ENCODE measurements at regions not wholly inside any gene's neighbourhood (a gene's known extent, or its start where the extent isn't known, plus 50 kb on each side); places are given as distances from the start of the nearest gene placed in this dataset.

- Histone ChIP-seq H3K4me3 (no peak overlapping the region), H3K4me1 (no peaks in the 10 kb centered on the region), H3K27ac (no peak overlapping the region), H3K9me3 (no peaks in the 10 kb centered on the region), H3K36me3 (ENCODE audit: low read depth, missing control alignments) (no peaks in the 10 kb centered on the region), H3K27me3 (no peaks in the 10 kb centered on the region)
- intact Hi-C loops (cut with DNase I; ENCODE audit: low total_unique reads) = no loop called here
- no peak for TF ChIP-seq POLR2A (IDR thresholded peaks at IDR 0.05)
- no peak for TF ChIP-seq CTCF (IDR thresholded peaks at IDR 0.05)
- no peak for DNase-seq
Measured at GRCh38 chr12:41888285-41888684, 256.4 kb downstream of the GXYLT1 start.

DNA sequence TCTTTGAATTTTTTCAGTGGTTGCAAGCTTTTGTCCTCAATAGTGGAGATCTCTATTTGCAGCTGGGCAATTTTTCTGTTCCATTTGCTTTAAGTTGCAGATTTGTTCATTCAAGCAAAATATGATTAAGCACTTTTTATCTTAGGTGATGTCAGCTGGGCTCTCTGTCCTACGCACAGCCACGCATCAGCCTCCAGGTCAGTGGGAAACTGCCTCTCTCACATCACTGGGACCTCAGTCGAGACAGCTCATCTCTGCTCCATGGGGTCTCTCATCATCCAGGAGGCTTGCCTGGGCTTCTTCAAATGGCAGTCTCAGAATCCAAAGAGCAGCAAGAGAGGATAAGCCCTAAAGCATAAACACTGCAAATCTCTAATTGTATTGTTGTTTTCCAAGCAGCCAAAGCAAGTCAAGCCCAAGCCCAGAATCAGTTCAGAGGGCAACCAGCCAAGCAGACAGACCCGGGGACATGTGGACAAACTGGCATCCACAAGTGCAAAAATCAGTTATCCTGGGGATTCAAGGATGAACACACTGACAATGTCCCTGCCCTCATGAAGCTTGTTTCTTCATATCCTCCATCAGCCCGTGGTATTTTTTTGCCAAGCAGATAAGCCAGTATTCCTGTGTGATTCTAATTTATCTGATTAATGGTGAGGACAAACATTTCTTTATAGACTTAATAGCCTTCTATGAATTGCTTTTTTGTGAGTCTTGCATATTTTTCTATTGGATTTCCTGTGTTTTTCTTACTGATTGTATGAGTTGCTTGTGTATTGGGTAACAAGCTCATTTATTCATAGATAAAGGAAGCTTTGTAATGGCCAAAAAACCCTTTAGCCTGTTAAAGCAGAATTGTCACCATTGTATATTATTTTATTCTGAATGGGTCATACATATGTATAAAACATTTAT, 262.5 kb downstream of the GXYLT1 start:
- intact Hi-C loops (cut with DNase I; ENCODE audit: low total_unique reads) = no loop called here
- no peaks in the 10 kb centered on the region for H3K9me3 ChIP-seq
- DNase-seq = no peak
- no peaks in the 10 kb centered on the region for H3K4me1 ChIP-seq
- H3K36me3 ChIP-seq (ENCODE audit: low read depth, missing control alignments) = no peaks in the 10 kb centered on the region
- TF ChIP-seq POLR2A (IDR thresholded peaks at IDR 0.05) (no peak), CTCF (IDR thresholded peaks at IDR 0.05) (no peak)
- H3K4me3 ChIP-seq = no peak overlapping the region
- 72 to 80% methylated on average over 5 of the region's 5 CpGs for WGBS, 2 donors
- no peak overlapping the region for H3K27ac ChIP-seq
- no peaks in the 10 kb centered on the region for H3K27me3 ChIP-seq

- no peak overlapping the region for H3K4me3 ChIP-seq
- no peaks in the 10 kb centered on the region for H3K27me3 ChIP-seq
- H3K4me1 ChIP-seq = no peaks in the 10 kb centered on the region
- DNase-seq = no peak
- no peak overlapping the region for H3K27ac ChIP-seq
- H3K36me3 ChIP-seq (ENCODE audit: low read depth, missing control alignments) = no peaks in the 10 kb centered on the region
- intact Hi-C loops (cut with DNase I; ENCODE audit: low total_unique reads) = no loop called here
- 77 to 81% methylated on average over 2 of the region's 2 CpGs for WGBS, 2 donors
- no peak for TF ChIP-seq POLR2A (IDR thresholded peaks at IDR 0.05)
- TF ChIP-seq CTCF (IDR thresholded peaks at IDR 0.05) = no peak
- H3K9me3 ChIP-seq = no peaks in the 10 kb centered on the region
Measured at GRCh38 chr12:41869432-41869831, 275.2 kb downstream of the GXYLT1 start.

DNA sequence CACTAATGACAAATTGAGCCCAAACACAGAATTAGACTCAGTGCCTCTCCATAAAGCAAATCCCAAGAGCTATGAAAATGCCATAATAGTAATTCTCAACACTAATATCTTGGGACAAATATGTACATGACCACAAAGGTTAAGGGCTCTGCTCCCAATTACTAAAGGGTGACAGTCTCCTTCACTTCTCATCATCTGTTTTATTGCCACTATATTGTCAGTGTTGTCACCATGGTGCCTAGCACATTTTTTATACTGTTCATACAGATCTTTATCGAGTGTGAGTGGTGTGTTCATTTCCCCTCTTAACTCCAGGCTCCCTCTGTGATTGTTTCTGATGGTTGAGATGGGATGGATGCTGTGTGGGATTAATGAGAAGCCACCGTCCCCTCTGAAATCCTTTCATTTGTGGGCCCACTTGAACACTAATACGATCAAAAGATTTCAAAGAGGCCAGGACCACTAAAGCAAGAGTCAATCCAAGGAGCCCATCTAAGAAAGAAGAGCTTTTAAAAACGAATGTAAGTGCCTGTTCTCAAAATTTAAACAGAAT, 277.7 kb downstream of the GXYLT1 start:
- TF ChIP-seq CTCF (IDR thresholded peaks at IDR 0.05) (no peak), POLR2A (IDR thresholded peaks at IDR 0.05) (no peak)
- WGBS, 2 donors = 91% methylated on average over 4 of the region's 4 CpGs
- no peaks in the 10 kb centered on the region for H3K27me3 ChIP-seq
- no peaks in the 10 kb centered on the region for H3K9me3 ChIP-seq
- no peak overlapping the region for H3K27ac ChIP-seq
- H3K4me1 ChIP-seq = no peaks in the 10 kb centered on the region
- H3K36me3 ChIP-seq (ENCODE audit: low read depth, missing control alignments) = no peaks in the 10 kb centered on the region
- DNase-seq = no peak
- no peak overlapping the region for H3K4me3 ChIP-seq
- intact Hi-C loops (cut with DNase I; ENCODE audit: low total_unique reads) = no loop called here
